Stimulated activated CD4-positive, alpha-beta T cell treated with anti-CD3 and anti-CD28 coated beads, Interleukin-15, amount 100 ng/mL, for 24 hours (primary cell): ENCODE measurements at regions not wholly inside any gene's neighbourhood (a gene's known extent, or its start where the extent isn't known, plus 50 kb on each side); places are given as distances from the start of the nearest gene placed in this dataset.
A peak's percentile ranks its signal among the peaks of the same experiment; 100 is the strongest.

ENCODE experiments used
- DNase-seq: peaks from one replicate; pipeline ENCODE4 v3.0.0-alpha.2; 2020

DNA sequence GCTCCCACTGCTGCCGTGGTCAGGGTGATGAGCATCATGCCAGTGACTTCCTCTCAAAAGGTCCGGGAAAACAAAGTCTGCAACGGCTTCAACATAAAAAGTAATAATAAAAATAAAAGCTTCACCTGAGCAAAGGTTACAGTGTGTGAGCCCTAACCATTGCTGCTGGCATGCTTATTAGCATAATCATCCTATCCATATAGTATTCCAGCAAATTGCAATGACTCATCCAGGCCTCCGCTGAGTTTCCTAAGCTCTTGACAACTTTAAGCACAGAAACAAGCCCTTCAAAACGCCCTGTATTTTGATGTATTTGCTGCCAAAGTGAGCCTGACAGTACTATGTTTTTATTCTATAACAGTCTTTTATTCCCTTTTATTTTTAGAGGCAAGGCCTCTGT, 100.5 kb downstream of the AASDH start:
- DNase-seq: no peak

DNA sequence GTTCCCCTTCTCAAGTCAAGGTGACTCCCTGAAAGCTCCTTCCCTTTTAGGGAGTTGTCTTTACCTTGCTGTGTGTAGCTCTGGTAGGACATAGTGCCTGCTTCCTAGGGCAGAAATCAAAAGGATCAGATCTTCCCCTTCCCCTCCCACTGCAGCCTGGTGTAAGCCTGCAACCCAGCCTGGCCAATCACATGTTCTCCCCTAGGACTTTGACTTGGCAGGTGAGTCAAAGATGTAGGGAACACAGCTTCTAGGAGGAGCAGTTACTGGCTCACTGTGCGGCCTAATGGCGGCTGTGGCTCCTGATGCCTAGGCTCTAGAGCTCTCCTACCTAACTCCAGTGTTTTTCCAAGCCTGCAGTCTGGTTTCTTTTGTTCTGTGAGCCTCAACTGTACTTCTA, 103.9 kb downstream of the AASDH start:
- no peak for DNase-seq

DNA sequence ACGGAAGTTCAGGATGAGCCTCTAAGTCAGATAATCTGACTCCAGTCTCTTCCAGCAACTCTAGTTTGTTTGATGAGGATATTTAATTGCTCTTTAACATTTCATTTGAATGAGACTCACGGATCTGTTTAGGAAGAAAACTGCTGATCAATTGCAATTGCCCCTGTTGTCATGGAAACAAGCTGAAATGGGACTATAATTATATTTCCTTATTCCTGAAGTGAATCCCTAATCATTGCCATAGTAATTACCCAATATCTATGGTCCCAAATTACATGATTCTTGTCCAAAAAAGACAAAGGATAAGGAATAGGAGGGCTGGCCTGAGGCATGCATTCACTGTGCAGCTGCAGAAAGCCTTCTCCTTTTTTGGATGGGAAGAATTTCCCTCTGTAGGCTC, 105.3 kb downstream of the AASDH start:
- DNase-seq: no peak

DNA sequence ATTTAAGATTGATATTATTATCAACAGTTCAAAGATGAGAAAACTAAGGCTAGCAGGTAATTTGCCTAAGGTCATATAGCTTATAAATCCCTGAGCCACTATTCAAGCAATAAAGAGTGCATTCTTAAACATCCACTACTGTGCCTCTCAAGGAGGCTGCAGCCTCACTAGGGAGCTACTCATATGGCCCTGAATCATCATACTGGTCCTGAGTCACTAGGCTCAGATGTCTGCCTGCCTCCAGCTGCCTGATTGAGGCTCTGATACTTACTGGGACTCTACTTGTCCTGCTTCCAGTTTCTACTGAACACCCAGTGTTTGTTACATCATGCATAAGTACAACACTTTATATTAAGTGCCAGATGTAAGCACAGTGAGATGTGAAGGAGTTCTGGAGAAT, 110.7 kb downstream of the AASDH start:
- DNase-seq: peak; percentile 5

DNA sequence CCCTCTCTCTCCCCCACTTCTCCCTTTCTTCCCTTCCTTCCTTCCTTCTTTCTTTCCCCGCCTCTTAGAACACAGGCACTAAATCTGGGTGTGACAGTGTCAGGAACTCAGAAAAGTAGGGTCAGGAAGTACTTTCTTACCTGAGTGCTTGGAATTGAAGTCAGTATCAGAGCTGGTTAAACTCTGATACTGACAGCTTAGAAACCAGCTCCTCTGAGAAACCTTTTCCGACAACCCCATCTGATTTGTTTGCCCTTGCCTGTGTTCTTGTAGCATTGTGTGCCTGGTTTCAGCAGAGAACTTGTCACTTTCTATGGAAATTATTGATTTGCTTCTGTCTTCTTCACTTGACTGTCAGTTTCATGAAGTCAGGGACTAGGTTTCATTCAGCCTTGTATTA, 113.9 kb downstream of the AASDH start:
- DNase-seq: no peak

DNA sequence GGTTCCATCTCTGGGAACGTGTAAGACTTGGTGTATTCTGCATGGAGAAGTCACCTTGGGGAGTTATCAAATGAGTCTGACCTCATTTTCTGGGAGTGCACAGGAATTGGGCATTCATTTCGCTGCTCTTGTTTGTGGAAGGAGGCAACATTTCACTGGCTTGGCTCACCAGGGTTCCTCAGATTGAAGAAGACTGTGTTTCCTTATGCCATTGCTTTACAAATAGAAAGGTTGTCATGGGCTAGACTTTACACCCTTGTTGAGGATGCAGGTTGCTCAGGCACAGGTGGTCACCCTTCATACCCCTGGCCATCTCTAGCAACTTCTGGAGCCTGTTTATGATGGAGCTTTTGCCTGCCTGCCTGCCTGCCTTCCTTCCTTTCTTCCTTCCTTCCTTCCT, 114.4 kb downstream of the AASDH start:
- DNase-seq: no peak

DNA sequence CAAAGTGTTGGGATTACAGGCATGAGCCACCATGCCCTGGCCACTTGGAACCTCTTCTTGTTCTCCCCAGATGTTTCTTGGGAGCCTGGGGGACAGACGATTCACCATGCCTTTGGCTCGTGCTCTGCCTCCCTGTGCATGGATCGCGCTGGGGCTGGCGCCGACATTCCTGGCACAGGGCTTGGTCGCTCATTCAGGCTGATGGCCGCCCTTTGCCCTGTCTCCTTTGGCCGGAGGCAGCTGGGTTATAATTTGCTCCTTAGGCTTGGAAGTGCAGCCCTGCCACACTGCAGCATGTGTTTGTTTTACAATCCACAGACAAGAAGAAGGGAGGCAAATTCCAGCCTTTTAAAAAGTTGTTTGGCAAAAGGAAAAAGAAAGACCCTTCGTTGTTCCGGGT, 115.3 kb downstream of the AASDH start:
- no peak for DNase-seq

DNA sequence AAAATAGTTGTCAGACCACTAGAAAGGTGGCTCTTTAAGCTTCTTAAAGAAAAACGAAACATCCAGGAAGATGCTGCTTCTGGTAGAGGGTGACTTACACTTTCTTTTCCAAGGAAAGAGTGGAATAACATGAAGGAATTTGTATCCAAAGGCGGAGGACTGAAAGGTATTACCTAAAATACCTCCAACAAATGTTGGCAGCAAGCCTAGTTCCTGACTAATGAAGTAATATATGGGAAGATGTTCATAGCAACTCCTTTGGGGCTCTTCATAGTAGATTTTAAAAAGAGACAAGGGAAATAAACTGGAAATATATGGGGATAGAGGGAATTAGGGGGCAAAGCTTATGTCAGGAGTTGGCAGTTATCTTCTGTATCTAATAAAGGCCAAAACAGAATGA, 116.2 kb downstream of the AASDH start:
- no peak for DNase-seq

DNA sequence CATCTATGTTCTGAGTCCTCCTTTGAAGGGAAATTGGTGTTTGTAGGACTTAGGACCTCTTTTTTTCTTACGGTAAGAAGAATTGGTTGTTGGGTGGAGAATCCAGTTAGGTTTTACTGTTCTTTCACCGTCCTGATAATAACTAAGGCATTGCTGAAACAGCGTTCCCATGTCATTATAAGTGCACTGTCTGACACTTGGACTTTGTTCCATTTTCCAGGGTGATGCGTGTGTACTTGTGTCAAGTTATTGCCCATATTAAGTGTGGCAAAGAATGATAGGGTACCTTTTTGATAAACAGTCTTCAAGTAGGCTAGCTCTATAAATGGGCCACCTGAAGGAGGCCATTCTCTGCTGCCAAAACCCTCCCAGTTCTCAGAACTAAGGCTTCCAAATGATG, 119.7 kb downstream of the AASDH start:
- no peak for DNase-seq

DNA sequence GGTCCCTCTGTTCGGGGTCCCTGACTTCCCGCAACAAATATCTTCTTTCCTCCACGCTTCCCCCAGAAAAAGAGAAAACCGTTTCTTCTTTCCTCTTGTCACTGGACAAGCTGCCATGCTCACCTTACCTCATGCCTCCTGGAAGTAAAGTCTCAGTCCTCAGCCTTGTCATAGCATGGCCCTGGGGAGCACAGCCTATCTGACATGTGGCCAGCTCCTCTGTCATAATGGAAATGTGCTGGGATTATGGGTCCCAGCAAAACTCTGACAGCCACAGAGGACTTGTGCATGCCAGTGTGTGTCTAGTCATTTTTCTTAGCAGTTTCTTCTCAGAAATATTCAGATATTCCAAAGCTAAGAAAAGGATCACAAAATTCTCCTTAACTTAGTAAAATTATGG, 122.4 kb downstream of the AASDH start:
- no peak for DNase-seq

DNA sequence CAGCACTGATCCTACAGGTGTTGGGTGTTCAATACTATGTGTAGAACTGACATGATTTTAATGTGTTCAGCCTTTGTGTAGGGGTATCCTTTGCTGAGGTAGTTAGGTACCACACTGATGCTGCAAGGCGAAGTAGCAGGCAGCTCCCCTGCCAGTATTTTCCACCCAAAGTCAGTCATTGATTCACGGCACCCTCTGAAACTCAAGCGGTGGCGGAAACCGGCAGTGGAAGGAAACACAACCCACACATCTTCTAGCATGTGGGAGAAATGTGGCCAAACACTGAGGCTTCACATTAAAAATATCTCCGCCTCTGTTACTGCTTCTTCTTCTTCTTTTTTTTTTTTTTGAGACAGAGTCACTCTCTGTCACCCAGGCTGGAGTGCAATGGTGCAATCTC, 126.3 kb downstream of the AASDH start:
- peak; percentile 77 for DNase-seq

DNA sequence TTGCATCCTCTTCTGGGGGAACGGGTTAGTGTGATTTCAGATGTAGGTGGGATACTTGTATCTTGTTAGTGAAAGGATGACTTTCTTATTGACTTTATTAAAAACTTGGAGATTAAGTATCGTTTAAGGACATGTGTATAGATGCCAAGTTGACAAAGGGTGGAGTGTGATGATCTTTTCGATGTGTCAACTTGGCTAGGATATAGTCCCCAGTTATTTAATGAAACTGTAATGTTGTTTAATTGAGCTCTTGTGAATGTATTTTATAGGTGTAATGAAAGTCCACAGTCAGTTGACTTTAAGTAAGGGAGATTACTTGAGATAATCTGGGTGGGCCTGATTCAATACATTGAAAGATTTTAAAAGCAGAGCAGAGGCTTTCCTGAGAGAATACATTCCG, 127.0 kb downstream of the AASDH start:
- DNase-seq: no peak

DNA sequence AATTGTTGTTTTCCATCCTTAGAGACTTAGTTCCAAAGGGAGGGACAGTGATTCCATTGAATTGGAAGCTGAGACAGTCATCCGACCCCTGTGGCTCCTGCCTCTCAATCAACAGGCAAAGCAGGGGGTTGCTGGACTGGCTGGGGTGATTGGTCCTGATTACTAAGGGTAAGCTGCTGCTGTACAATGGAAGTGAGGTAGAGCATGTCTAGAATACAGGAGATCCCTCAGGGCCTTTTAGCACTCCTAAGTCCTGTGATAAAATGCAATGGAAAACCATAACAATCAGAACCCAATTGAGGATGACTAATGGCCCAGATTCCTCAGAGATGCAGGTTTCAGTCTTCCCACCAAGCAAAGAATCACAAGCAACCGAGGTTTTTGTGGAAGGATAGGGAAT, 127.6 kb downstream of the AASDH start:
- no peak for DNase-seq

DNA sequence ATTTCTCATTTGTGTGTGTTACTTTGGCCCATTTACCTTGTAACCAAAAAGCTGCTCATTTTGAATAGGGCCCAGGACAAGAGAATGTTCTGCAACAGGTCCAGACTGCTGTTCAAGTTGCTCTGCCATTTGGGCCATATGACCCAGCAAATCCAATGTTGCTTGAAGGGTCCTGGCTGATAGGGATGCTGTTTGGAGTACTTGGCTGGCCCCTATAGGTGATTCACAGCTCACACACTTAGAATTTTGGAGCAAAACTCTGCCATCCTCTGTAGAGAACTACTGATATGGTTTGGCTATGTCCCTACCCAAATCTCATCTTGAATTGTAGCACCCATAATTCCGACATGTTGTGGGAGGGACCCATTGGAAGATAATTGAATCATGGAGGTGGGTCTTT, 131.5 kb downstream of the AASDH start:
- DNase-seq: no peak

DNA sequence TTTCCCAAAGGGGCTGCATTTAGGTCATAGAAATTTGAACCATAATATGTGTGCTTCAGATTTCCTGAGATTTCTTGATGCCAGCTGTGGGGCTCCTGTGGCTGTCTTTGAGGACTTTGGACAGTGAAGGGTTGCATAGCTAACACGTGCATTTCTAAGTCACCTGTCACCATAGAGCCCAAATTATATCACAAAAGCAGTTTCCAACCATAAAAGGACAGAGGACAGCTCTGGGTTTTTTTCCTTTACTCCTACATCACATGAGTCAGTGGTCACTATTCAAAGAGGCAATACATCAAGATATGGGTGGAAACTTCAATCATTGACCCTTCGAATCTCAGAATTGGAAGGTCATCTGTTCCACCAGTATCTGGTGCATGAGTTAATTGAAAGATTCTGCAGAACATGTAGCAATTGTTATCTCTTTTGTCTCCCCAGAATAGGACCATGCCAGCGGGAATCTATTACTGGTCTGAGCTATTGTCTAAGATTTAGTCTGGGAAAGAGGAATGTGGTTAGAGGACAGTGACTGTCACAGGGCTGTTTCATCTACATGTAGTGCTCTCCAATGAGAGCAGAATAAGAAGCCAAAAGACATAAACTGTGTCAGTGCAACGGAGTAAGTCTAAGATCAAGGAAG, 133.5 kb downstream of the AASDH start:
- DNase-seq: no peak

DNA sequence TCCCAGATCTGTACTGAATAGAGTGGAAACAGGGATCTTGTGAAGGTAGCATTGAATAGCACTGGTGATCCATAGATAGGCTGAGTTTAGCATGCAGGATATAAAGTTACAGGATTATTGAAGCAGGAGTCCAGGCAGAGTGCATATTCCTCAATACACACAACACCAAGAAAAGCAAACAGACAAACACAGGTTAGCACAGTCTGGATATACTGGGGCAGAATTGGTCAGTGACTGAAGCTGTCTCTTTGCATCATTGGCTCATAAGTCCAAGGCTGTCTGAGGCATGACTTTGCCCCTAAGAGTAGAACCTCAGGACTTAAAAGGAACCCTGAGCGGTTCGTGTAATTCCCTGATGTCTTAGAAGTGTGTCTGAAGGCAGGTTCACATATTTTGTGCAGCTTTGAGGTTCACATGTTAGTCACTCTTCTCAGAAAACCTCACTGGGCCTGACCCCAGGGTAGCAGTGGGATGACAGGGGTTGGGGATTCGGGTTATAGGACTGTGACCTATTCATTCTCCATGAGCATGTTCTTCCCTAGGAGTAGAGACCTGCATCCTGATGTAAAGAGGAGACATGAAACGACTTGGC, 134.6 kb downstream of the AASDH start:
- no peak for DNase-seq

DNA sequence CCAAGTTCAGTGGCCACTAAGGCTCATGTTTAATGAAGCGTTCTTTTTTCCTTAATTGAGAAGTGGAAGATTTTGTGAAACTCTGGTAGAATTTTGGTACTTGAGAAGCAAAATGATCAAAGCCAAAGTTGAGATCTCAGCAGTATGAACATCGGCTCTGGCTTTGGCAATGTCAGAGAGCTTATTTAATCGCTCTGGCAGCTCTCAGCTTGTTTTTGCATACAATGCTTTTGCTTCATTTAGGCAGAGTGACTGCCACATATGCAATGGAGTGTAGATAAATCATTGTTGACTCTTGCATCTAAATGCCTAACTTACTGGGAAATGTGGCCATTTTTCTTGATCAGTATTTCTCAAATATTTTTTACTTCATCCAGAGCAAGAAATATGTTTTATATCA, 135.7 kb downstream of the AASDH start:
- no peak for DNase-seq

DNA sequence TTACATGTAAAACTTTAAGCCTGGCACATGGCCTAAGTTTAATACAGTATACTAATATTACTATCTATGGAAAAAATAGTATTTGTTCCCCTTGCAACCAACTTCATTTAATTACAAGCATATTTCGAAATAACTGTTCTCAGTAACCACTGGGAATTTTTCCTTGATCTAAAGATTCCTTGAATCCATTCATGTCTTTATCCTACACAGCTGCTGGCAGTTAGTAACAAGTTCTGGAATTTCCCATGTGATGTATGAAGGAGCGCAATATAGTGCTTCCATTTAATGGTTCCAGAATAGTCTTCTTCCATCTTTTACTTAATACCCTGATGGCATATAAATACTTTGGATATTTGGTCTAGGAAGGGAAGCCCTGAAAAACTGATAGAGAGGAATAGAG, 136.5 kb downstream of the AASDH start:
- DNase-seq: no peak

DNA sequence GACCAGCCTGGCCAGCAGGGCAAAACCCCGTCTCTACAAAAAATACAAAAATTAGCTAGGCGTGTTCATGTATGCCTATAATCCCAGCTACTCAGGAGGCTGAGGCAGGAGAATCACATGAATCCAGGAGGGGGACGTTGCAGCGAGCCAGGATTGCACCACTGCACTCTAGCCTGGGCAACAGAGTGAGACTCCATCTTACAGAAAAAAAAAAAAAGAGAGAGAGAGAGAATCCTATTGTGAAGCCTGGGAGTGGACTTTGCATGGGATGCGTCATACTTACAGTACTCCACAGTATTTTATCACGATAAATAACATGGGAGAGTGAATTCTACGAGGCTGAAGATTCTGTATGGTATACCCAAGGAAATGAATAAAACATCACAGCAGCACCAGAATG, 139.6 kb downstream of the AASDH start:
- no peak for DNase-seq

DNA sequence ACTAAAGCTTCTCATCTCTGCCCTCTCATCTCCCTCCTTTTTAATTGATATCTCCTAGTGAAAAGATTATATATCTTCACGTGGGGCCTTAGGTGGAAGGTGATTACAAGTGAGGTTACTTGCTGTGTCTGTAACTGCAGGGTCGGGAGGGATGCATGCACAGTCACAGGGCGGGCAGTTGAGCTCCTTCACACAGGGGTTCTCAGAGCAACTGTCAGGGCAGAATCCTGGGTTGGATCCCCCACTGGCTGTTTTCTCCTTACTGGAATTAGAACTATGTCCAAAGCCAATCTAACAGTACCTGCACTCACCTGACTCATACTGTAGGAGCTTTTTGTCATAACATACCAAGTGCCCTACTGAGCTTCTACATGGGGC, 141.1 kb downstream of the AASDH start:
- no peak for DNase-seq

DNA sequence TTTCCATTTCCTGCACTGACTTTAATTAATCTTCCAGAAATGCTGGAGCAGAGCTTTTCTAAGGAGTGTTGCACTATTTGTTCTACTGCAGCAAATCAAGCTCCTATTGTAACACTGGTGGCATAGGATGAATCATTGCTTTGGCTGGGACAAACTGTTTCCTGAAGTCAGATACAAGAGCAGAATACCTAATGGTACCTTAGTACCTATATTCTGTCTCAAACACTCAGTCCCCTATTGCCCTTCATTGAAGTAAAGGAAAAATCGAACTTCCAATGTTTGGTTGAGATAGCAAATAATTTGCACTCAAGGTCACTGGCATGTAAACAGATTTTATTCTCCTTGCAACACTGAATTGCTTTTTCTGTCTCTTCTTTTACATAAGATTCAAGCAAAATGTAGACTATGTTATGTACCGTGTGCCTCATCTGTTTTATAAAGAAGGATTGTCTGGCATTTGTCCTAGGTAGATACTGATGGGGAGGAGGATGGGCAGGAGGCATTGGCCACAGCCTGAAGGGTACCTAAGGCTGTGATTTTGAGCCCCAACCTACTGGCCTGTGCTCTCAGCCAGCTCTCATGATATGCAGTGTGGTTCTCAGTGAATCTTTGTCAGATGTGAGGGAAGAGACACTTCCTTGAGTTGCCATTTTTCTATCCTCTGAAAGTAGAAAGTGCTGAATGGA, 141.6 kb downstream of the AASDH start:
- DNase-seq: no peak

DNA sequence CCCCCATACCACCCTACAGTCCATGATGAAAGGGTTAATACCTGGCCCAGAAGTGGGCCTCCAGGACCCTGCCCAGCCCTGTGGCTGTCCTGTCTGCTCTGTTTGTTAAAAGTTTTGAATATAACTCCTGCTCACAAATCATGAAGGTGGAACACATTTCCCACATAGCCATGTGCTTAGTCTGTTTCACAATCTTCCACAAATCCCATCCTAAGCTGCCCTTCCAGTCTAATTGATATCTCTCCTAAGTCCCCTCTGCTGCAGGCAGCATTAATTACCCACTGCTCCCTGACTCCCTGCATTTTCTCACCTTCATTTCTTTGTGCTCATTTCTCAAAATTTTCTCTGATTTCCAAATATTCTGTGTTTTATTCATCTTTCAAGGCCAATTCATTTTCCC, 142.6 kb downstream of the AASDH start:
- DNase-seq: no peak

DNA sequence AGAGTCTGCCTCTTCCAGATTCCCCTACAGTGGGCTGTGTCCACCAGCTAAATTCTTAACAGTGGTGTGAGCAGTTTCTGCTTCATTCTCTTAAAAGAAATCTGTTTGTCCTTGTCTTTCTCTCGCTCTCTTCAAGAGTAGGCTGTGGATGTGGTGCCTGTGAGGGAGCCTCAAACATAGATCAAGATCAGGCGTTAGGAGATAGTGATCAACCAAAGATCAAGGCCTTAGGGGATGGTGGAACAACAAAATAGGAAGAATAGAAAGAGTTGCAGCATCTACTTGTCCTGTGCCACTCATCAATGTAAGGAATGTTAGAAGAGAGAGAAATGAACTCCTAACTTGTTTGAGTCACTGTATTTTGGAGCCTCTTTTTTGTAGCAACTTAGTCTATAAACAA, 144.2 kb downstream of the AASDH start:
- DNase-seq: no peak

DNA sequence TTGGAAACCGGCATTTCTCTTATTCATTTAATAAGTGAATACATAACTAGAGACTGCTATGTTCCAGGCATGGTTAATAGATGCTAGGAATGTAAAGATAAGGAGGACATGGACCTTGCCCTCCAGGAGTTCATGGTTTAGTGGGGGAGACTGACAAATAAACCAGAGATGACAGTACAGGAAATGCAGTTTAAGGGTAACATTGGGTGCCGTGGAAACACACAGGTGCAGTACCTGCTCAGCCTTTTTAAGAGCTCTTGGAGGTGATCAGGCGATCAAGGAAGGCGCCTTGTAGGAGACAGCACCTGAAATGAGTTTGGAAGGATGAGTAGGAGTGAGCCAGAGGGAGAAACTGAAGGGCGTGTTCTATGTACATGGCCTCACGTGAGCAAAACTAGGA, 145.8 kb downstream of the AASDH start:
- no peak for DNase-seq
